MM.1S (cell line): ENCODE measurements at regions not wholly inside any gene's neighbourhood (a gene's known extent, or its start where the extent isn't known, plus 50 kb on each side); places are given as distances from the start of the nearest gene placed in this dataset.

Source experiments
- CTCF ChIP-seq: fragments of 300-600 bp; sonication (generic); IDR thresholded peaks from 2 replicates; pipeline ENCODE4 v1.5.1; 2016; ENCODE audit warnings: antibody characterized with exemption, low read length, mixed read lengths
- EZH2 ChIP-seq: fragments of 300-600 bp; sonication (generic); optimal IDR thresholded peaks from 2 replicates; pipeline ENCODE3; 2017; ENCODE audit warnings: low read depth, mild to moderate bottlenecking, antibody characterized with exemption, low read length, mixed read lengths
- EZH2phosphoT487 ChIP-seq: fragments of 300-600 bp; sonication (generic); IDR thresholded peaks from 2 replicates; pipeline ENCODE4 v1.6.1; 2018; ENCODE audit warnings: antibody characterized with exemption, low read length

GRCh38 chr7:18133921-18134320 lies 106.3 kb upstream of the PRPS1L1 start:
- TF ChIP-seq CTCF: no peak
- no peak for TF ChIP-seq EZH2phosphoT487
- TF ChIP-seq EZH2: no peak
